ENCODE measurements at regions not wholly inside any gene's neighbourhood (a gene's known extent, or its start where the extent isn't known, plus 50 kb on each side); places are given as distances from the start of the nearest gene placed in this dataset.

GRCh38 chr7:32428546-32428945 lies 61.6 kb downstream of the LSM5 start:
- Mint-ChIP-seq H3K9me3 (no peaks in the 10 kb centered on the region), H3K27ac (no peak overlapping the region), H3K27me3 (ENCODE audit: low read depth) (peaks cover 80% of the 10 kb centered on the region), H3K4me1 (no peaks in the 10 kb centered on the region), H3K36me3 (ENCODE audit: low read depth) (no peaks in the 10 kb centered on the region), H3K4me3 (no peak overlapping the region)
- TF ChIP-seq CTCF (IDR thresholded peaks at IDR 0.05; ENCODE audit: unreplicated experiment in 3 of 3): no peak

- H3K27ac Mint-ChIP-seq: no peak overlapping the region
Observed at GRCh38 chr7:32427769-32428291, 62.4 kb downstream of the LSM5 start.

GRCh38 chr7:32416846-32417245 lies 73.3 kb downstream of the LSM5 start:
- TF ChIP-seq CTCF (IDR thresholded peaks at IDR 0.05; ENCODE audit: unreplicated experiment in 3 of 3): no peak
- H3K4me1 Mint-ChIP-seq: no peaks in the 10 kb centered on the region
- H3K4me3 Mint-ChIP-seq: no peak overlapping the region
- H3K27ac Mint-ChIP-seq: no peak overlapping the region
- H3K9me3 Mint-ChIP-seq: no peaks in the 10 kb centered on the region
- H3K36me3 Mint-ChIP-seq (ENCODE audit: low read depth): no peaks in the 10 kb centered on the region
- peaks cover 29% of the 10 kb centered on the region for H3K27me3 Mint-ChIP-seq (ENCODE audit: low read depth)

More at GRCh38 chr7:32427769-32428291, 62.4 kb downstream of the LSM5 start:
- Mint-ChIP-seq H3K4me3 (no peak overlapping the region), H3K27me3 (ENCODE audit: low read depth) (peaks cover 73% of the 10 kb centered on the region), H3K9me3 (no peaks in the 10 kb centered on the region), H3K36me3 (ENCODE audit: low read depth) (no peaks in the 10 kb centered on the region), H3K4me1 (no peaks in the 10 kb centered on the region)
- TF ChIP-seq CTCF (IDR thresholded peaks at IDR 0.05; ENCODE audit: unreplicated experiment in 3 of 3): peak; percentile 43 to 58 (median 53)

GRCh38 chr7:32415936-32416335 lies 74.2 kb downstream of the LSM5 start:
- H3K9me3 Mint-ChIP-seq: no peaks in the 10 kb centered on the region

GRCh38 chr7:32415519-32415918 lies 74.7 kb downstream of the LSM5 start:
- no peak for TF ChIP-seq CTCF (IDR thresholded peaks at IDR 0.05; ENCODE audit: unreplicated experiment in 3 of 3)
- H3K9me3 Mint-ChIP-seq: no peaks in the 10 kb centered on the region
- no peaks in the 10 kb centered on the region for H3K4me1 Mint-ChIP-seq
- no peak overlapping the region for H3K27ac Mint-ChIP-seq
- H3K4me3 Mint-ChIP-seq: no peak overlapping the region
- H3K36me3 Mint-ChIP-seq (ENCODE audit: low read depth): no peaks in the 10 kb centered on the region
- peaks cover 22% of the 10 kb centered on the region for H3K27me3 Mint-ChIP-seq (ENCODE audit: low read depth)

More at GRCh38 chr7:32415936-32416335, 74.2 kb downstream of the LSM5 start:
- no peak for TF ChIP-seq CTCF (IDR thresholded peaks at IDR 0.05; ENCODE audit: unreplicated experiment in 3 of 3)
- H3K27me3 Mint-ChIP-seq (ENCODE audit: low read depth): peaks cover 20% of the 10 kb centered on the region
- H3K4me3 Mint-ChIP-seq: no peak overlapping the region
- H3K27ac Mint-ChIP-seq: no peak overlapping the region
- no peaks in the 10 kb centered on the region for H3K36me3 Mint-ChIP-seq (ENCODE audit: low read depth)
- H3K4me1 Mint-ChIP-seq: no peaks in the 10 kb centered on the region

GRCh38 chr7:32412471-32412870 lies 77.7 kb downstream of the LSM5 start:
- TF ChIP-seq CTCF (IDR thresholded peaks at IDR 0.05; ENCODE audit: unreplicated experiment in 3 of 3): no peak
- Mint-ChIP-seq H3K36me3 (ENCODE audit: low read depth) (no peaks in the 10 kb centered on the region), H3K9me3 (no peaks in the 10 kb centered on the region), H3K27me3 (ENCODE audit: low read depth) (peaks cover 16% of the 10 kb centered on the region), H3K4me1 (no peaks in the 10 kb centered on the region), H3K4me3 (no peak overlapping the region), H3K27ac (no peak overlapping the region)

Data from nephron (organoid).